Neural crest cell (in vitro differentiated cells): ENCODE measurements at regions not wholly inside any gene's neighbourhood (a gene's known extent, or its start where the extent isn't known, plus 50 kb on each side); places are given as distances from the start of the nearest gene placed in this dataset.

Source experiments
- DNase-seq: peaks from one replicate; pipeline ENCODE4 v3.0.0; 2021; ENCODE audit warnings: low read depth, mixed read lengths, low spot score
- H3K27ac Mint-ChIP-seq: one replicate; pipeline ENCODE4 v1.8.0; 2021; ENCODE audit warnings: mild to moderate bottlenecking, mixed read lengths; ENCODE audit not compliant: unreplicated experiment
- H3K27me3 Mint-ChIP-seq: 2 replicates; pipeline ENCODE4 v1.8.0; 2021; ENCODE audit warnings: low read depth, mild to moderate bottlenecking, mixed read lengths
- H3K36me3 Mint-ChIP-seq: 2 replicates; pipeline ENCODE4 v1.8.0; 2021; ENCODE audit warnings: low read depth, mild to moderate bottlenecking, mixed read lengths
- H3K4me1 Mint-ChIP-seq: 2 replicates; pipeline ENCODE4 v1.8.0; 2021; ENCODE audit warnings: mixed read lengths
- H3K4me3 Mint-ChIP-seq: one replicate; pipeline ENCODE4 v1.8.0; 2021; ENCODE audit warnings: mild to moderate bottlenecking, mixed read lengths
- H3K9me3 Mint-ChIP-seq: 2 replicates; pipeline ENCODE4 v1.8.0; 2021; ENCODE audit warnings: mixed read lengths
- TF ChIP-seq, protein P1 (sequence below): fragments of 200-600 bp; sonication (generic); conservative IDR thresholded peaks from 2 replicates; pipeline ENCODE4 v1.5.0; 2021; ENCODE audit warnings: antibody characterized with exemption, mild to moderate bottlenecking

DNA sequence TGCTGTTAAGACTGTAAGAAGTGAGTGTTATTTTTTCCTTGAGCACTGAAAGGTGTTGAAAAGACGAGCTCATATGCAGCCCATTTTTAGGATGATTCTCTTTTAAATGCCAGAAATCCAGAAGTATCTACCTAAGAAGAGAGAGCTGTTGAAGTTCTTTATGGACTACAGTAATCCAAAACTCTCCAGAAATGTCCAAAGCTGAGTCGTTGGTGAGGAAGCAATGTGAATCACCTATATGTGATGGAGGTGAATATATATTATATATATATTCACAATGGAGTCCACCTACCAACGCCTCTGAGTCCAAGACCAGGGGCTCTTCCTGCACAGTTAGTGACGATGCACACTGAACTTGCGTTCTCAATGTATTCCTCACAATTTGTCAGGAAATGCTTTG lies 252.7 kb upstream of the PITRM1 start:
- Mint-ChIP-seq H3K9me3 (no peaks in the 10 kb centered on the region), H3K27me3 (no peaks in the 10 kb centered on the region), H3K4me1 (peaks cover 39% of the 10 kb centered on the region), H3K36me3 (no peaks in the 10 kb centered on the region), H3K27ac (no peak overlapping the region), H3K4me3 (no peak overlapping the region)
- TF ChIP-seq, protein P1, sequence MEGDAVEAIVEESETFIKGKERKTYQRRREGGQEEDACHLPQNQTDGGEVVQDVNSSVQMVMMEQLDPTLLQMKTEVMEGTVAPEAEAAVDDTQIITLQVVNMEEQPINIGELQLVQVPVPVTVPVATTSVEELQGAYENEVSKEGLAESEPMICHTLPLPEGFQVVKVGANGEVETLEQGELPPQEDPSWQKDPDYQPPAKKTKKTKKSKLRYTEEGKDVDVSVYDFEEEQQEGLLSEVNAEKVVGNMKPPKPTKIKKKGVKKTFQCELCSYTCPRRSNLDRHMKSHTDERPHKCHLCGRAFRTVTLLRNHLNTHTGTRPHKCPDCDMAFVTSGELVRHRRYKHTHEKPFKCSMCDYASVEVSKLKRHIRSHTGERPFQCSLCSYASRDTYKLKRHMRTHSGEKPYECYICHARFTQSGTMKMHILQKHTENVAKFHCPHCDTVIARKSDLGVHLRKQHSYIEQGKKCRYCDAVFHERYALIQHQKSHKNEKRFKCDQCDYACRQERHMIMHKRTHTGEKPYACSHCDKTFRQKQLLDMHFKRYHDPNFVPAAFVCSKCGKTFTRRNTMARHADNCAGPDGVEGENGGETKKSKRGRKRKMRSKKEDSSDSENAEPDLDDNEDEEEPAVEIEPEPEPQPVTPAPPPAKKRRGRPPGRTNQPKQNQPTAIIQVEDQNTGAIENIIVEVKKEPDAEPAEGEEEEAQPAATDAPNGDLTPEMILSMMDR, result no peak
- no peak for DNase-seq

DNA sequence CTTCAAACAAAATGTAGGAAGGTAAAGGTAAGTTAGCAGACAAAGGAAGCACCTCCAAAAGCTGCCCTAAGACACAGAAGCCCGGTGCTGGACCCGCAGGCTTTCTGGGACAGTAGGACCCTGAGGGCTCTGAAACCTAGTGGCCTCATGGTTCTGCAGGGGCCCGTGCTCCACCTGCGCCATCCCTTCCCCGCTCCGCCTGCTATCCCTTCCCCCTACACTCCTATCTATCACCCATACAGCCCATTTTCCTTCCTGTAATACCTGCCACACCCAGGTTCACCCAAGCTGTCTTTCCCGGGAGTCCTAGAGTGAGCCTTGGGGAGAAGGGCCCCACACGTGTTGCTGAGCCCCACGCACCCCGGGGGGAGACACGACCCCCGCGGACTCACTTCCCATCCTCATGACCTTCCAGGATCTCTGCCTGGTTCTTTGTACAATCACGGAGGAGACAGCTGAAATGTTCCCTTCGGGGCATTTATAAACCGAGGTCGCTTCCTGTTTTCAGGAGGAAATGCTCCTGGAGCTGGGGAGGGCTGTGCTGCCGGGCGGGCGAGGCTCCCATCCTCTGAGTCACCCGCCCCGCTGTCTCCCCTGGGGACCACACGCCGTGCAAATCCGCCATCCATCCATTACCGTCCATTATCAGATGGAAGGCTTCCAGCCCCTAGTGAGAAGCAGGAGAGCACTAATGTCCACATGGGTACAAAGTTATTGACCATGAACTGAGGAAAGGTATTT lies 251.7 kb upstream of the PITRM1 start:
- H3K9me3 Mint-ChIP-seq, result no peaks in the 10 kb centered on the region
- H3K4me3 Mint-ChIP-seq, result no peak overlapping the region
- H3K4me1 Mint-ChIP-seq, result peaks cover 34% of the 10 kb centered on the region
- H3K27ac Mint-ChIP-seq, result no peak overlapping the region
- TF ChIP-seq, protein P1, result no peak
- no peaks in the 10 kb centered on the region for H3K36me3 Mint-ChIP-seq
- DNase-seq, result no peak
- H3K27me3 Mint-ChIP-seq, result no peaks in the 10 kb centered on the region

DNA sequence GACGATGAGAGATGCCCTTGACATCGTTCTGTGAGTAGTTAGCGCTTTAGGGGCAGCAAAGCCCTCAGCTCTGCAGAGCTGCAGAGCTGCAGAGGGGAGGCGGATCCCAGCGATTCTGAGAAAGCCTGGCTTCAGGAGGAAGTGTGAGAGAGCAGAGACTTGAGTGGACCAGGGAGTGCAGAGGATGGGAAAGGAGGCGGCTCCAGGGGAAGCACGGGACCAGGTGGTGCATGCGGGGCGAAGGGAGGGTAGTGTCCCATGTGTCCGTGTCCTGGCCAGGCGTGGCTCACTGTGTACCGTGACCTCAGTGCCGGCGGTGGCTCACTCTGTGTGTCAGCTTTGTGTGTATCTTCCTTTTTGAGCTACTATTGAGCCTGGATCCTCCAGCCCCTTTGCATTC lies 250.8 kb upstream of the PITRM1 start:
- no peaks in the 10 kb centered on the region for H3K27me3 Mint-ChIP-seq
- H3K4me3 Mint-ChIP-seq, result no peak overlapping the region
- H3K27ac Mint-ChIP-seq, result peak overlapping the region; percentile 57
- no peak for DNase-seq
- TF ChIP-seq, protein P1, result no peak
- no peaks in the 10 kb centered on the region for H3K36me3 Mint-ChIP-seq
- H3K9me3 Mint-ChIP-seq, result no peaks in the 10 kb centered on the region
- H3K4me1 Mint-ChIP-seq, result peaks cover 34% of the 10 kb centered on the region

DNA sequence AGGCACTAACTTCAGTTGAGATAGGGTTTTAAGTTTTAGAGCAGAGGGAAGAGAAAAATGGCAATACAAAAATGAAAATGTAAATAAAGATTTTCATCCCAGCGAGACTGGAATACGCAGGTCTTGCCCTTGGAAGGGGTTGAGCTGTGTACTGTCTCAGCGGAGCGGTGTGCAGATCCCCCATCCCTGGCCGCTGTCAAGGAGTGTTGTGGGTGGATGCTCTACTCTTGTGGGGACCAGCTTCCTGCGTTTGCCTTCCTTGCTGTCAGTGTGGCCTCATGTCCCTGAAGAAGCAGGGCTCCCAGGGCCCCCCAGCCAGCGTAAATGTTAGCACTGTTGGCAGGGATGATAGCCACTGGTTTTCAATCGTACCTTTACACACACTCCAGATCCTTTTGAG lies 249.7 kb upstream of the PITRM1 start:
- Mint-ChIP-seq H3K27ac (no peak overlapping the region), H3K9me3 (no peaks in the 10 kb centered on the region), H3K4me1 (peaks cover 34% of the 10 kb centered on the region), H3K4me3 (no peak overlapping the region), H3K27me3 (no peaks in the 10 kb centered on the region), H3K36me3 (no peaks in the 10 kb centered on the region)
- no peak for DNase-seq
- TF ChIP-seq, protein P1, result no peak

DNA sequence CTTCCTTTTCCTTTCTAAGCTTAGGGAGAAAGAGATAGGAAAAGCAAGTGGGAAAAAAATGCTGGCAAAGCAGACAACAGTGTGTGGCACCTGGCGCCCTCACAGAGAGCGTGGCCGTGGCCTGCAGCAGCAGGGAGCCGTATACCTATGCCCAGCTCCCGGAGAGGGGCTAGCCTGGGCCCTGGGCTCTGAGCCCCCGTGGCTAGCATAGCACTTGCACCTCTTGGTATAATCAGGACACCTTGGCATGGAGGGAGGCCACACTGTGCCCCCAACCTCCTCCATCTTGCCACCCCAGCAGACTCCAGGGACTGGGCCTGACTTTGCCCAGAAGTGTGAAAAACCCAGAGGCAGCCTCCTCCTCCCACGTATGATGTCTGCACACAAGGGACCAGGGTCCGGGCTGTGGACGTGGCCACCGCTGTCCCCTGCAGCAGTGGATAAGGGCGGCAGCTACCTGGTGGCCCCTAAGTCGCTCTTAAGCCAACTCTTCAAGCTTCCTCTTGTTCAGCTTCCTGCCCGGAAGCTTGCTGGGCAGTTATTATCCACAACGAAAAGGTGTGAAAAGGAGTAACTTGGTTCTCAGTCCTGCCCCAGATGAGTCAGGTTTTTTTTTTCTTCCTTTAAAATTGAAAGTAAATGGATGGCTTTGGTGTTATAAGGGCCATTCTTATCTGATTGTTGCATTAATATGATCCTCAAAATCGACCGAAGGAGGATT lies 249.1 kb upstream of the PITRM1 start:
- no peaks in the 10 kb centered on the region for H3K9me3 Mint-ChIP-seq
- TF ChIP-seq, protein P1, result no peak
- H3K36me3 Mint-ChIP-seq, result no peaks in the 10 kb centered on the region
- H3K27me3 Mint-ChIP-seq, result no peaks in the 10 kb centered on the region
- H3K4me3 Mint-ChIP-seq, result no peak overlapping the region
- peaks cover 29% of the 10 kb centered on the region for H3K4me1 Mint-ChIP-seq
- no peak overlapping the region for H3K27ac Mint-ChIP-seq
- DNase-seq, result no peak
